BJ (cell line): ENCODE measurements at regions not wholly inside any gene's neighbourhood (a gene's known extent, or its start where the extent isn't known, plus 50 kb on each side); places are given as distances from the start of the nearest gene placed in this dataset.

ENCODE experiments used
- CTCF ChIA-PET: fragments of 350-600 bp; formaldehyde crosslinking; extraction: SDS; loops from one replicate; lab custom pipeline; 2021; ENCODE audit warnings: antibody characterized with exemption, inconsistent platforms; lab: Yijun Ruan, JAX
- POLR2A ChIA-PET: fragments of 300-600 bp; sonication (Branson Sonifier 250); formaldehyde crosslinking; extraction: SDS; loops from one replicate; lab custom pipeline; 2021; ENCODE audit warnings: antibody characterized with exemption; lab: Charles Lee
- DNase-seq: peaks from one replicate; pipeline ENCODE4 v3.0.0-alpha.2; 2011; ENCODE audit warnings: low read depth
- H3K27me3 ChIP-seq: 2 replicates; pipeline ENCODE4 v1.6.0; 2011; ENCODE audit warnings: low read length; ENCODE audit not compliant: control insufficient read depth, insufficient read depth
- H3K36me3 ChIP-seq: 2 replicates; pipeline ENCODE4 v1.5.1; 2011; ENCODE audit warnings: low read length; ENCODE audit not compliant: control insufficient read depth, insufficient read depth
- H3K4me3 ChIP-seq: 2 replicates; pipeline ENCODE4 v1.5.1; 2011; ENCODE audit warnings: low read depth, mild to moderate bottlenecking, control low read depth, low read length
- TF ChIP-seq, protein P1 (sequence below): IDR thresholded peaks from 2 replicates; pipeline ENCODE4 v1.5.1; 2011; ENCODE audit warnings: low read depth, mild to moderate bottlenecking, control low read depth, inconsistent platforms, low read length, moderate library complexity; ENCODE audit not compliant: insufficient read depth

DNA sequence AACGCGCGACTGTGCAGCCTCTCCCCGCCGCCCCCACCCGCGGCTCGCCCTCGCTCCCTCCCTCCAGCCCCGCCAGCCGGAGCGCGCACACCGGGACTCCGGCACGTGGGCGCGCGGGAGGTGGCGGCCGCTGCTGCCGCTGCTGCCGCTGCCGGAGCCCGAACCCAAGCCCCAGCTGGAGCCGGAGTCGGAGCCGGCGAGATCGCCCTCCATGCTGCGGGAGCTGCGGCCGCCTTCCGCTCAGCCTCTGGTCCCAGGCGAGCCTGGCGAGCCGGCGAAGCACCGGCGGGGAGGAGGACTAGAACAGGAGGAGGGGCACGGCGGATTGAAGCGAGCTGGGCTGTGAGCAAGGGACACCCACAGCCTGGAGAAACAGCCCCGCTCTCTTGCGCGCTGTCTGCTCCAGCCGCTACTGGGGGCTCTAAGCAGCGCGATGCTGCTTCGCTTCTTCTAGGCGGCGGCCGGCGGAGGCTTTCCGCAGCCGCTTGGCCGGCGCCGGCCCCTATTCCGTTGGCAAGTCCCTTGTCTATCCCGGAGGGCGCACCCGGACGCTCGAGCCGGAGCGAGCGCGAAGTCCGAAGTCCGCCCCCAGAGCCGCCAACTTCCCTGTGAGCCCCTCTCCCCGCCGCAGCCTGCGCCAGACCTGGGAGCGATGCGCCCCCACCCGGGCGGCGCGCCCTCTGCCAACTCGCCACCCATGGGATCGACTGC, 598.7 kb upstream of the SGCD start:
- TF ChIP-seq, protein P1, sequence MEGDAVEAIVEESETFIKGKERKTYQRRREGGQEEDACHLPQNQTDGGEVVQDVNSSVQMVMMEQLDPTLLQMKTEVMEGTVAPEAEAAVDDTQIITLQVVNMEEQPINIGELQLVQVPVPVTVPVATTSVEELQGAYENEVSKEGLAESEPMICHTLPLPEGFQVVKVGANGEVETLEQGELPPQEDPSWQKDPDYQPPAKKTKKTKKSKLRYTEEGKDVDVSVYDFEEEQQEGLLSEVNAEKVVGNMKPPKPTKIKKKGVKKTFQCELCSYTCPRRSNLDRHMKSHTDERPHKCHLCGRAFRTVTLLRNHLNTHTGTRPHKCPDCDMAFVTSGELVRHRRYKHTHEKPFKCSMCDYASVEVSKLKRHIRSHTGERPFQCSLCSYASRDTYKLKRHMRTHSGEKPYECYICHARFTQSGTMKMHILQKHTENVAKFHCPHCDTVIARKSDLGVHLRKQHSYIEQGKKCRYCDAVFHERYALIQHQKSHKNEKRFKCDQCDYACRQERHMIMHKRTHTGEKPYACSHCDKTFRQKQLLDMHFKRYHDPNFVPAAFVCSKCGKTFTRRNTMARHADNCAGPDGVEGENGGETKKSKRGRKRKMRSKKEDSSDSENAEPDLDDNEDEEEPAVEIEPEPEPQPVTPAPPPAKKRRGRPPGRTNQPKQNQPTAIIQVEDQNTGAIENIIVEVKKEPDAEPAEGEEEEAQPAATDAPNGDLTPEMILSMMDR = no peak
- CTCF ChIA-PET = no interaction called here
- H3K36me3 ChIP-seq = no peaks in the 10 kb centered on the region
- peak; percentile 2 for DNase-seq
- POLR2A ChIA-PET = no interaction called here
- peak overlapping the region; percentile 19 for H3K4me3 ChIP-seq
- peaks cover 16% of the 10 kb centered on the region for H3K27me3 ChIP-seq

DNA sequence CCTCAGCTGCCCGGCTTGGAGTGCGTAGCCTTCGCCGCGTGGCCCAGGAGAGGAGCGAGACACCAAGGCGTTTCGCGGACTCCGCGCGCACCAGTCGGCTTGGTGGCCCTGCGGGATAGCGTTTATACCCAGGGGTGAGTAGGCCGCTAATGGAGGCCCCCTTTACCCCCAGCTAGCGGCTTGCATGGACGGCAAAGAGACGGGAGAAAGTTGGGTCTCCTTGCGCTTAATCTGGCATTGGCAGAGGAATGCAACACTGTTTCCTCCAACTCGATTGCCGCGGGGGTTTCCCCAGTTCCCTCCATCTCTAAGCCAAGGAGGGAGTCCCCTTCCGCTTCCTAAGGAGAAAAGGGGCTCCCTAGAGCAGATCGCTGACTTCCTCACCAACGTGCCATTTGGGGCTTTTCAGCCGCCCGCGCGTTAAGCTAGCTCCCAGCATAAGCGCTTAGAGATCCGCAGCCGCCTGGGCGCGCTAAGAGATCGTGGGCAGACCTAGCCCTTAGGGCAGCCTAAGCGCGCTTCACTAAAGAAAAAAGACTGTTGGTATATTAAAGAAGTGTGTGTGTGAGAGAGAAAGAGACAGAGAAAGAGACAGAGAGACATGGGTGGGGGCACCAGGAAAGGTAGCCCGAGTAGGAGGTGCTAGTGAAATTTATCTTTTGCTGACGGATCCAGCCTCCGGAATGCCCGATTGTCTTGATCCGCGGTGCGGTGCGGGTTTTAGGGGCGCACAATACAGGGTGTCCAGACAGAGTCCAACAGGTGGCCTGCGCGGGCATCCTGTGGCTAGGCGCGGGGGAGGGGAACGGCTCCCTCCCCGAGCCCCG, 597.9 kb upstream of the SGCD start:
- Histone ChIP-seq H3K4me3 (peak overlapping the region; percentile 19), H3K27me3 (peaks cover 16% of the 10 kb centered on the region), H3K36me3 (no peaks in the 10 kb centered on the region)
- DNase-seq = no peak
- TF ChIP-seq, protein P1 = no peak
- ChIA-PET CTCF (no interaction called here), POLR2A (no interaction called here)

DNA sequence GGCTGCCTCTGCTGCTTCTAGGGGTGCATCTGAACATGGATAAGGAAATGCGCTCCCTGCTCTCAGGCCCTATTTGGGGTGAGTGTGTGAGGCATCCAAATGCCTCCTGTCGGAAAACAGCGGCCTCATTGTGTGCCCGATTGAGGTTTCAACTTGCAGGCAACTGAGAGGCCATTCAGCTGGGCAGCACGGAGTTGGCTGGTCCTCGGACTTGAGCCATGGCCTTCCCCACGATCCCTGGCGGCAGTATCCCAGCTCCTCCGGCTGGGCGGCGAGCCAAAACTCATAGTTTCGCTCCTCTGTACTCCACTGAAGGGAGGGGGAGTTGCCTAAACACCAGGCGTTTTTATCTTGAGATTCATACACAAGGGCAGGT, 597.3 kb upstream of the SGCD start:
- Histone ChIP-seq H3K36me3 (no peaks in the 10 kb centered on the region), H3K4me3 (no peak overlapping the region), H3K27me3 (peaks cover 16% of the 10 kb centered on the region)
- TF ChIP-seq, protein P1 = no peak
- no peak for DNase-seq
- POLR2A ChIA-PET = no interaction called here
- CTCF ChIA-PET = no interaction called here

DNA sequence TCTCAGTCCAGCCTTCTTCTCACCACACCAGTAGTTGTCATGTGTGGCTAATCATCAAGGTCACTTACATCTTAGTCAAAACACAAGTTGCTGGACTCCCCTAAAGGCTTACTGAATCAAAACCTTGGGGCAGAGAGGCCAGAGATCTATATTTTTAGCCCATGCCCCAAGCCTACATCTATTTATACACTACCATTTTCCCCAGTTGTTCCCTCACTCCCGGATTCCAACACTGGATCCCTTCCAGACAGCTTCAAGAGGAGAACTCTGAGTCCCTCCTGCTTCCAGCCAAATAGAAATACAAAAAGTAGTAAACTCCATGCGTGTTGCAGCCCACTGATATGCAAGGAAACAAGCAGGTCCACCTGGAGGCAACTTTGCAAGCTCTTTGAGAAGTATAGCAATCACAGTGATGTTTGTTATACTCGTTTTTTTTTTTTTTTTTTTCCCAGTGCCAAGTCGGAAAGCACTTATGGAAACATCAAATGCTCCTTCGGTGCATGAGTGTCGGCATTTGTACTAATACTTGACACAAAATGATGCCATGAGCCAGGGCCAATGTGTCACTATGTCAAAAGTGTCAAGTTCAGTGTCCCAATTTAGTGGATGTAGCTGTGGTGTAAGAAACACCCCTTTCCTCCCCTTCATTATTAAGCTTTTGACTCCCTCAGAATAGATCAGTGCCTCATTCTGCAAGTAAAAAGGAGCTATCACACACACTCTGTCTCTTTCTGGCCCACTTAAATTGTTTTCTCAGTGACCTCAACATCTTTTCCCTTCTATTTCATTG, 594.2 kb upstream of the SGCD start:
- ChIA-PET POLR2A (no interaction called here), CTCF (no interaction called here)
- H3K27me3 ChIP-seq = peaks cover 14% of the 10 kb centered on the region
- H3K36me3 ChIP-seq = no peaks in the 10 kb centered on the region
- no peak for DNase-seq
- no peak overlapping the region for H3K4me3 ChIP-seq
- TF ChIP-seq, protein P1 = no peak

DNA sequence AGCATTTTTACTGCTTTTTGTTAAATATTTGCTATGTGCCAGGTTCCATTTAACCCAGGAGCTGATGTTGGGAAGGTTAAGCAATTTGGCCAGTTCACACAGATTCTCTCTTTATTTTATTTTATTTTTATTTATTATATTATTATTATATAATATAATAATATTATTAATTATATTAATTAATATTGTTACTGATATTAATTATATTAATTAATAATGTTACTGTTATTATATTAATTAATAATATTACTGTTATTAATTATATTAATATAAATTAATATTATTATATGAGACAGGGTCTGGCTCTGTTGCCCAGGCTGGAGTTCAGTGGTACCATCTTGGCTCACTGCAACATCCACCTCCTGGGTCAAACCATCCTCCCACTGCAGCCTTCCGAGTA, 593.0 kb upstream of the SGCD start:
- no peaks in the 10 kb centered on the region for H3K36me3 ChIP-seq
- CTCF ChIA-PET = no interaction called here
- DNase-seq = no peak
- POLR2A ChIA-PET = no interaction called here
- no peak overlapping the region for H3K4me3 ChIP-seq
- TF ChIP-seq, protein P1 = no peak
- peaks cover 8% of the 10 kb centered on the region for H3K27me3 ChIP-seq
